ENCODE measurements at regions not wholly inside any gene's neighbourhood (a gene's known extent, or its start where the extent isn't known, plus 50 kb on each side); places are given as distances from the start of the nearest gene placed in this dataset.
"Not testable (repeated sequence)": the region's sequence is repeated elsewhere in the genome, so short reads cannot be mapped to it uniquely, and the experiment has no call there.

DNA sequence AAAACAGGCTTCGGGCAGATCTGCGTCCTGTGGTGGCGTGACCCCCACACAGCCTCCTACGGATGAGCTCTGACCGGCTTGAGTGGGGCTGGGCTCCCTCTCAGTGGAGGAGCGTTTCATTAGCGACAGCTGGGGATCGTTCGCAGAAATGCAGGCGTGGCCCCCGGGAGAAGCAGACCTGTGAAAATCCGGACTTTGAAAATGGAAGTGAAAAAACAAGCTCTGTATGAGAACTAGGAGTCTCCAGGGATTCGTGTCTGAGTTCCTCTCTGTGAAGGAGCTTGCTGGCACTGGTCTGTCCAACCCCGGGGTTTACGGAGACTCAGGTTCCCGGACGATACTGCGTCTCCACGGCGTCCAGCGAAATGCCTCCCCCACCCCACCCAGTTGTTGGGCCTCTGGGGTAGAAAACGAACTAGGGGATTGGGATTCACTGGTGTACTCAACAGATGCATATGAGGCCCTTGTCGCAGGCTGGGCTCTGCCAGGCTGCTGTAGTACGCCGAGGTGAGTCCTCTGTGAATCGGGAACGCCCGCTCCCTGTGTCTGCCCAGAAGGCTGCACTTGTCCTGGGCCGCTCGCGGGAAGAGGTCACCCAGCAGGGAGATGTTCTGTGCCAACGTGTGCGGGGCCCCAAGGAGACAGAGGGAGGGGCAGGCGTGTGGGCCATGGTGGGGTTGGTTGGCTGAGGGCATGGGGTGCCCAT lies 119.7 kb upstream of the ZNF469 start:
- H4K20me1 ChIP-seq (ENCODE audit: insufficient read depth, low read length); H3K36me3 ChIP-seq (replicated peaks; ENCODE audit: low read depth, low read length); H3K27me3 ChIP-seq (ENCODE audit: low read depth, low read length); H3K4me1 ChIP-seq (ENCODE audit: low read length); H3K9ac ChIP-seq (ENCODE audit: low read length); H3K4me2 ChIP-seq (ENCODE audit: low read length); H3K27ac ChIP-seq (ENCODE audit: low read length); H3K4me3 ChIP-seq (ENCODE audit: low read length); H3K9me3 ChIP-seq (ENCODE audit: insufficient read depth, low read length); H2AFZ ChIP-seq (ENCODE audit: low read depth, low read length); H3K79me2 ChIP-seq (ENCODE audit: low read length): not testable (repeated sequence)

DNA sequence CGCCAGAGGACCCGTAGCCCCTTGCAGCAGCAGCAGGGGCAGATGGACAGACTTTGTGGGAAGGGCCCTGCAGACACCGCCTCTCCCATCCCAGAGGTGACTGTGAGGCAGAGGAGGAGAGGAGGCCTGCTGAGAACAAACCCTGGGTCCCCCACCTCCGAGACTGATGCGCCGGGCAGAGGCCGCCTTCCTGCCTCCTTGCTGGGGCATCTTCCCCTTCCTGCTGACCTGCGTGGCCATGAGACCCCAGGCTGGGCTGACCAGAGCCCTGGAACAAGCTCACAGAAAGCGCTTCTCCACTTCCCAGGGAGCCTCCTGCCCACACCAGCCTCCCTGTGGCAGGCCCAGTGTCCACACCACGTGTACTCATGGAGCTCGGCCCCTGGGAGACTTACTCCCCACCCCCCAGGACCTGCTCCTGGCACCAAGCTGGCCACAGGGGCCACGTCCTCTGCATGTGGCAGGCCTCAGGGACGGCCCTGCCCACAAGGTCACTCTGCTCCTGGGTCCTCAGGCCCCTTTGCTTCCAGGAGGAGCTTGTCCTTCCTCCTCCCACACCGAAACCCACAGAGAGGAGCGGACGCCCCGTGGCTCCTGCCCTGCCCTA lies 119.0 kb upstream of the ZNF469 start:
- H3K4me1 ChIP-seq (ENCODE audit: low read length); H3K4me2 ChIP-seq (ENCODE audit: low read length); H3K27me3 ChIP-seq (ENCODE audit: low read depth, low read length); H3K27ac ChIP-seq (ENCODE audit: low read length); H3K9ac ChIP-seq (ENCODE audit: low read length); H3K36me3 ChIP-seq (replicated peaks; ENCODE audit: low read depth, low read length); H4K20me1 ChIP-seq (ENCODE audit: insufficient read depth, low read length); H3K9me3 ChIP-seq (ENCODE audit: insufficient read depth, low read length); H2AFZ ChIP-seq (ENCODE audit: low read depth, low read length); H3K4me3 ChIP-seq (ENCODE audit: low read length); H3K79me2 ChIP-seq (ENCODE audit: low read length): not testable (repeated sequence)

DNA sequence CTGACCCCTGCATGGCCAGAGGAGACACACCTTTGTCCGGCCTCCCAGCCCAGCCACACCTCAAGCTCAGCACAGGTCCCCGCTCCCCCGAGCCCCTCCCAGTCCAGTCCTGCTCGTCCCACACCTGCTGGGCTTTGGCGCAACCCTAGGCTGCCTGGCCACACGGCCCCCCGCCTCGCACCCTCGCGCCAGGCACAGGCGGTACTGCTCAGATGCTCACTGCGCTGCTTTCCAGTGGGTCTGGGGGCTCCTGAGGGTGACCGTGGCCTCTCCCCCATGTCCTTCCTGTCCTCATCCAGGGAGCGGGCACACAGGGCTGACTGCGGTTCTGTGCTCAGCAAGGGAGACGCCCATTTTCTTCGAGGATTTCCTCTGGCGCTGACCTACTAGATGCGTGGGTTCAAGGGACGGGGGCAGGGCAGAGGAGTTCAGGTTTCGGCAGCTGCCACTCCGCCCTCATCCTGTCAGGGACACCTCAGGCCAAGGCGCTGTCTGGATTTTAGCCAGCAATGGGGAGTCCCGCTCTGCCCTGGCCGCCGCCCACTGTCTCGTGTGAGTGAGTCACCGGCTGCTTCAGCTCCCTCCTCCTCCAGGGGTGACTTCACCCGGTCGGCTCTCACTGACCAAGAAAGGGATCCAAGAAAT lies 118.0 kb upstream of the ZNF469 start:
- no peak for TF ChIP-seq EZH2phosphoT487 (IDR thresholded peaks at IDR 0.05; ENCODE audit: low read depth)
- Histone ChIP-seq H3K27me3 (ENCODE audit: low read depth, low read length) (no peaks in the 10 kb centered on the region), H3K9me3 (ENCODE audit: insufficient read depth, low read length) (no peaks in the 10 kb centered on the region), H4K20me1 (ENCODE audit: insufficient read depth, low read length) (no peaks in the 10 kb centered on the region), H3K4me3 (ENCODE audit: low read length) (no peak overlapping the region), H3K4me1 (ENCODE audit: low read length) (no peaks in the 10 kb centered on the region), H3K79me2 (ENCODE audit: low read length) (no peaks in the 10 kb centered on the region), H3K9ac (ENCODE audit: low read length) (no peak overlapping the region), H3K36me3 (replicated peaks; ENCODE audit: low read depth, low read length) (no peaks in the 10 kb centered on the region), H2AFZ (ENCODE audit: low read depth, low read length) (no peak overlapping the region), H3K4me2 (ENCODE audit: low read length) (no peak overlapping the region), H3K27ac (ENCODE audit: low read length) (no peak overlapping the region)

DNA sequence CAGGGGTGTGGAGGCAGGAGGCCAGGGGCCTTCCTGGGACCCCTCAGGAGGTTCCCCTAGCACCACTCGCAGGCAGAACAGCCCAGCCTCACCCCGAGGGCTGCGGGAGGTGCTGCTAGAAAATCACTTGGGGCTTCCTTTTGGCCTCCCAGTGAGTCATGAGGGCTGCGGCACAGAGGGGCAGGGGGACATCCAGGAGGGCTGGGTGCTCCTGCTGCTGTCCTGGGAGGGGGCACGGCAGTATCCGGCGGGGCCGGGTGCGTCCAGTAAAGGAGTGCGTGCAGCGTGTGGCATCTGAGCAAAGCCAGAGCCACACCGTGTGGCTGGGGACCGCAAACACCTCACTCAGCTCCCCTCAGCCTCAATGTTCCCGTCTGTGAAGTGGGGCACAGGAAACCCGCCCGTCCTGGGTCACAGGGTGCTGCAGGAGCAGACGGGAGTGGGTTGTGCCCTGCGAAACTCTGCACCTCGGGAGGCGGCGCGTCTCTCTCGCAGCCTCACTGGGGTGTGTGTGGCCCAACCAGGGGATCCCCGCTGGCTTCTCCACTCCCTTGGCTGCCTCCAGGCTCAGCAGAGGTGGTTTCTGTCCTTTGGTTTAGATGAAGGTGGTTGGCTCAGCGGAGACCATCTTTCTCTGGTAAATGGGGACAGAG lies 117.3 kb upstream of the ZNF469 start:
- H3K79me2 ChIP-seq (ENCODE audit: low read length); H3K36me3 ChIP-seq (replicated peaks; ENCODE audit: low read depth, low read length); H2AFZ ChIP-seq (ENCODE audit: low read depth, low read length); H3K4me3 ChIP-seq (ENCODE audit: low read length); H4K20me1 ChIP-seq (ENCODE audit: insufficient read depth, low read length); H3K27me3 ChIP-seq (ENCODE audit: low read depth, low read length); H3K4me2 ChIP-seq (ENCODE audit: low read length); H3K4me1 ChIP-seq (ENCODE audit: low read length); H3K9ac ChIP-seq (ENCODE audit: low read length); H3K9me3 ChIP-seq (ENCODE audit: insufficient read depth, low read length); H3K27ac ChIP-seq (ENCODE audit: low read length): not testable (repeated sequence)

DNA sequence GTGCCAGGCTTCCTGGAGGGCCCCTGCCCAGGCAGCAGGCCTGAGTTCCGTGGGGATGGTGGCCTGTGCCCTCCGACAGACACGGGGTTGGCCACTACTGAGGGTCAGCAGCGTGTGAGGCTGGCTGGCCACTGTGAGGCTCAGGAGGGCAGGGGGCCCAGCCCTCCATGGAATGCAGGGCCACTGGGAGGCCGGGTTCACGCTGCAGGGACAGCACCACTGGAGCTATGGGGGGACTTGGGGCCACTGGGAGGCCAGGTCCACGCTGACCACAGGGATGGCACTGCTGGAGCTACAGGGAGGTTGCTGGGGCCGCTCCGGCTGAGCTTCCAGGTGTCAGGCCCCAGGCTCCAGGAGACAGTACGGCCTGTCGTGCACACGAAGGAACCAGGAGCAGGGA lies 116.7 kb upstream of the ZNF469 start:
- not testable (repeated sequence) for H3K4me3 ChIP-seq (ENCODE audit: low read length); H3K9ac ChIP-seq (ENCODE audit: low read length); H3K4me2 ChIP-seq (ENCODE audit: low read length); H3K9me3 ChIP-seq (ENCODE audit: insufficient read depth, low read length); H2AFZ ChIP-seq (ENCODE audit: low read depth, low read length); H3K4me1 ChIP-seq (ENCODE audit: low read length); H3K36me3 ChIP-seq (replicated peaks; ENCODE audit: low read depth, low read length); H3K79me2 ChIP-seq (ENCODE audit: low read length); H3K27me3 ChIP-seq (ENCODE audit: low read depth, low read length); H3K27ac ChIP-seq (ENCODE audit: low read length); H4K20me1 ChIP-seq (ENCODE audit: insufficient read depth, low read length)

DNA sequence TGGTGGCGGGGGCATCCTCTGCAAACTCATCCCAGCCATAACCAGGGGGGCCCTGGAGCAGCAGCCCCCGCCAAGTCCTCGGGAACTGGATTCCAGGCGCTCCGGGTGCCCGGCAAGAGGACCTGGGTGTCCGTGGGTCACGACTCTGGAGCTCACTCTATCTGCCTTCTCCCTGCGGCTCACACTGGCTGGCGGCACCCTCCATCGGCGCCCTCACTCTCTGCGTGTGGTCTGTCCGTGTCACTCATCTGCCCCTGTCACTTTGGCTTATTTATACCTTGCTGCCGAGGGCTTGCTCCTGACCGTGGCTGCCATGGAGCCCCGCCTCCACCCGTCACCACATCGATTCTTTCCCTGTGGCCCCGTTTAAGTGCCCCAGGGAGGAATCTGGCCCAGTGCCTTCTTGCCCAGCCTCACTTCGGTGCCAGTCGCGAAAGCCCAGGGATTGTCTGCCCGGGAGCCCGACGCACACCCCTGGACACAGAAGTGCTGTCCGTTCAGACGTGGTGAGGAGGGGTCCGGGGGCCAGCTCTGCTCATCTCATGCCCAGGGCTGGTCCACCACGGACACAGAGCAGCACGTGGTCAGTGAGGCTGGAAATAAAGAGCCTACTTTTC lies 115.7 kb upstream of the ZNF469 start:
- not testable (repeated sequence) for H3K36me3 ChIP-seq (replicated peaks; ENCODE audit: low read depth, low read length); H3K4me3 ChIP-seq (ENCODE audit: low read length); H3K4me1 ChIP-seq (ENCODE audit: low read length); H4K20me1 ChIP-seq (ENCODE audit: insufficient read depth, low read length); H3K27me3 ChIP-seq (ENCODE audit: low read depth, low read length); H3K27ac ChIP-seq (ENCODE audit: low read length); H3K79me2 ChIP-seq (ENCODE audit: low read length); H2AFZ ChIP-seq (ENCODE audit: low read depth, low read length); H3K9ac ChIP-seq (ENCODE audit: low read length); H3K4me2 ChIP-seq (ENCODE audit: low read length); H3K9me3 ChIP-seq (ENCODE audit: insufficient read depth, low read length)

DNA sequence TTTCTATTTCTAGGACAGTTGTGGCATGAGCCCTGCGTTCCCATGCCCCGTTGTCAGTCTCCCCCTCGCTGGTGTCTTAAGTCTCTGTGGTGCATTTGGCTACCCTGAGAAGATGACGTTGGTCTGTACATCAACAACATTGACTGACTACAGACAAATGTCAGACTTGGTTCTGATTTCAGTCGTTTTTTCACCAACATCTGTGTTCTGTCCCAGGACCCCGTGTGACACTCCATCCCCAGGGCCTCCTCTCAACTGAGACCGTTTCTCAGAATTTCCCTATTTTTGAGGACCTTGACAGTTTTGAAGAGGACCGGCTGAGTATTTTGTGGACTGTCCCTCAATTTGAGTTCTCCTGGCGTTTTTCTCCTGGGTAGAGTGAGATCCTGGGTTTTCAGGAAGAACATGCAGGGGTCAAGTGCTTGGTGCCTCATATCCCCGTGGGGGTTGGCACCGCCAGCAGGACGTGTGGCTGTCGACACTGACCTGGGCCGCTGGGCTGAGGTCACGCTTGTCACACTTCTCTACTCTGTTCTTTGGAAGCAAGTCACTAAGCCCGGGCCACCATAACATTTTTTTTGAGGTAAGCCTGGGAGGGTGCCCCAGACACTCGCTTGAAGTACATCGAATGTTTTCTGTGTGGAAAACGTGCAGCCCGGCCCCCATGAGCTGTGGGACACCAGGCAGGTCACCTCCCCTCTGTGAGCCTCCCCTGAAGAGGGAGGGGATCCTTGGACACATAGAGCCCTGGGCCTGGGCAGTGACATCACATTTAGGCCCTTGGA lies 114.4 kb upstream of the ZNF469 start:
- H3K79me2 ChIP-seq (ENCODE audit: low read length); H3K27me3 ChIP-seq (ENCODE audit: low read depth, low read length); H3K9me3 ChIP-seq (ENCODE audit: insufficient read depth, low read length); H3K4me2 ChIP-seq (ENCODE audit: low read length); H3K9ac ChIP-seq (ENCODE audit: low read length); H3K4me3 ChIP-seq (ENCODE audit: low read length); H3K4me1 ChIP-seq (ENCODE audit: low read length); H2AFZ ChIP-seq (ENCODE audit: low read depth, low read length); H3K27ac ChIP-seq (ENCODE audit: low read length); H3K36me3 ChIP-seq (replicated peaks; ENCODE audit: low read depth, low read length); H4K20me1 ChIP-seq (ENCODE audit: insufficient read depth, low read length): not testable (repeated sequence)

DNA sequence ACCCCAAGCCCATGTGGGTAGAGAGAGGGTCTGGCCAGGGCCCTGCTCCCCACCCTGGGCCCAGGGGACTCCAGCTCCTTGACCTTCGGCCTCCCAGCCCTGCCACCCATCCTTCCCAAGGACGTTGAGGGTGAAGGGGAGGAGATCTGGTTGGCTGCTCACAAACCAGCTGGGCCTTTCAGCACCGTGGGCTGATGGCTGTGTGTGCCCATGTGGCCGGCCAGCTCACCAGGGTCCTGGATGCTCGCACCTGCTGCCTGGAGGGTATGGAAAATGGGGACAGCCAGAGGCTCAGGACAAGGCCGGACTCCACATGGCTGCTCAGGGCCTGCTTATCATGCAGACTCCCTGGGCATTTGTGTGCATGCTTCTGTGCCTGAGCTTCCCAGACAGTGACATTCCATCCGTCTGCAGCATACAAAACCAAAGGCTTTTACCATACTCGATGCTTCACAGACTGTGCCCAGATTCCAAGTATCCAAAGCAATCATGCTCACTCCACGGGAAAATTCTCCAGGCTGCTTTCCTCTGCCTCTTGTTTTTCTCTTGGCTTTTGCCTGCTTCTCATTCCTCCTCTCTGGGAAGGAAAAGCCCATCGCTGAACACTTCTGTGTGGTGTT lies 112.5 kb upstream of the ZNF469 start:
- H4K20me1 ChIP-seq (ENCODE audit: insufficient read depth, low read length); H3K36me3 ChIP-seq (replicated peaks; ENCODE audit: low read depth, low read length); H3K4me1 ChIP-seq (ENCODE audit: low read length): not testable (repeated sequence)

More for the DNA sequence above, 112.5 kb upstream of the ZNF469 start:
- not testable (repeated sequence) for H3K9ac ChIP-seq (ENCODE audit: low read length); H3K9me3 ChIP-seq (ENCODE audit: insufficient read depth, low read length); H3K4me2 ChIP-seq (ENCODE audit: low read length); H3K27me3 ChIP-seq (ENCODE audit: low read depth, low read length); H3K79me2 ChIP-seq (ENCODE audit: low read length); H3K27ac ChIP-seq (ENCODE audit: low read length); H2AFZ ChIP-seq (ENCODE audit: low read depth, low read length); H3K4me3 ChIP-seq (ENCODE audit: low read length)
